C1 segment of cervical spinal cord (tissue), 14 donors: ENCODE measurements at regions not wholly inside any gene's neighbourhood (a gene's known extent, or its start where the extent isn't known, plus 50 kb on each side); places are given as distances from the start of the nearest gene placed in this dataset.

Experiments used
- DNase-seq, 14 donors: peaks; one replicate each; lab custom pipeline; 2025; lab: John Stamatoyannopoulos, UW

GRCh38 chr22:47933226-47933625 is 1170.8 kb downstream of the TBC1D22A start:
- no peak for DNase-seq

GRCh38 chr22:47929646-47930185 is 1167.3 kb downstream of the TBC1D22A start:
- DNase-seq: no peak

GRCh38 chr22:47929073-47929472 is 1166.6 kb downstream of the TBC1D22A start:
- no peak for DNase-seq

- DNase-seq: no peak
Observed at GRCh38 chr22:47928631-47929030, 1166.2 kb downstream of the TBC1D22A start.

GRCh38 chr22:47927648-47928210 is 1165.3 kb downstream of the TBC1D22A start:
- no peak for DNase-seq

- DNase-seq: no peak
Observed at GRCh38 chr22:47923011-47923427, 1160.6 kb downstream of the TBC1D22A start.

GRCh38 chr22:47921906-47922305 is 1159.5 kb downstream of the TBC1D22A start:
- no peak for DNase-seq

GRCh38 chr22:47920380-47920959 is 1158.0 kb downstream of the TBC1D22A start:
- DNase-seq: no peak

GRCh38 chr22:47919893-47920292 is 1157.4 kb downstream of the TBC1D22A start:
- no peak for DNase-seq

GRCh38 chr22:47919001-47919441 is 1156.6 kb downstream of the TBC1D22A start:
- DNase-seq: peak in 1 of 14 donors; percentile 5

GRCh38 chr22:47918276-47918921 is 1155.9 kb downstream of the TBC1D22A start:
- DNase-seq: no peak

GRCh38 chr22:47914481-47915097 is 1152.1 kb downstream of the TBC1D22A start:
- no peak for DNase-seq

GRCh38 chr22:47902646-47903180 is 1140.3 kb downstream of the TBC1D22A start:
- no peak for DNase-seq

- DNase-seq: no peak
Observed at GRCh38 chr22:47901911-47902310, 1139.5 kb downstream of the TBC1D22A start.

GRCh38 chr22:47899894-47900293 is 1137.4 kb downstream of the TBC1D22A start:
- DNase-seq: no peak

- DNase-seq: no peak
Observed at GRCh38 chr22:47898946-47899345, 1136.5 kb downstream of the TBC1D22A start.

- no peak for DNase-seq
Observed at GRCh38 chr22:47891609-47892008, 1129.2 kb downstream of the TBC1D22A start.

GRCh38 chr22:47888817-47889216 is 1126.4 kb downstream of the TBC1D22A start:
- DNase-seq: no peak

- DNase-seq: no peak
Observed at GRCh38 chr22:47884775-47885174, 1122.3 kb downstream of the TBC1D22A start.

- DNase-seq: no peak
Observed at GRCh38 chr22:47884200-47884599, 1121.8 kb downstream of the TBC1D22A start.

- DNase-seq: no peak
Observed at GRCh38 chr22:47883757-47884156, 1121.3 kb downstream of the TBC1D22A start.

GRCh38 chr22:47879346-47879745 is 1116.9 kb downstream of the TBC1D22A start:
- no peak for DNase-seq
